IMR-90 (cell line): ENCODE measurements at regions not wholly inside any gene's neighbourhood (a gene's known extent, or its start where the extent isn't known, plus 50 kb on each side); places are given as distances from the start of the nearest gene placed in this dataset.

Source experiments
- ATAC-seq: fragments of 200-7000 bp; cut with Tn5 transposase; 2 replicates; pipeline ENCODE4 v1.9.1; 2020; ENCODE audit warnings: low read depth, mild to moderate bottlenecking, moderate library complexity
- BruUV-seq: library from RNA; stranded (reverse); fragments of 400-500 nt; replicated peaks from 2 replicates; lab custom pipeline; 2021; lab: Mats Ljungman, UMichigan
- CTCF ChIA-PET: fragments of 300-600 bp; formaldehyde crosslinking; extraction: SDS; loops from one replicate; lab custom pipeline; 2021; ENCODE audit warnings: antibody characterized with exemption; lab: Yijun Ruan, JAX
- POLR2A ChIA-PET: fragments of 300-600 bp; sonication (Branson Sonifier 250); formaldehyde crosslinking; loops from one replicate; lab custom pipeline; 2022; ENCODE audit warnings: antibody characterized with exemption; ENCODE audit not compliant: unreplicated experiment; lab: Charles Lee
- DNase-seq: peaks from one replicate; pipeline ENCODE4 v3.0.0; 2013
- H2AFZ ChIP-seq: replicated peaks from 2 replicates; pipeline ENCODE3; 2013; ENCODE audit warnings: low read length, mild to moderate bottlenecking; ENCODE audit not compliant: poor library complexity
- H2AK5ac ChIP-seq: 2 replicates; pipeline ENCODE4 v1.6.1; 2013; ENCODE audit warnings: low read depth, low read length, inconsistent platforms
- H2AK9ac ChIP-seq: replicated peaks from 2 replicates; pipeline ENCODE3; 2013; ENCODE audit warnings: mild to moderate bottlenecking, low read depth, low read length, moderate library complexity; ENCODE audit not compliant: poor library complexity
- H2BK120ac ChIP-seq: 2 replicates; pipeline ENCODE4 v1.6.1; 2013; ENCODE audit warnings: low read depth, low read length, inconsistent platforms
- H2BK15ac ChIP-seq: 3 replicates; pipeline ENCODE4 v1.6.1; 2013; ENCODE audit warnings: low read depth, low read length, inconsistent platforms
- H2BK20ac ChIP-seq: 2 replicates; pipeline ENCODE4 v1.6.1; 2013; ENCODE audit warnings: low read depth, mild to moderate bottlenecking, inconsistent platforms, low read length, moderate library complexity
- H2BK5ac ChIP-seq: 2 replicates; pipeline ENCODE4 v1.6.1; 2013; ENCODE audit warnings: mild to moderate bottlenecking, low read depth, low read length, inconsistent platforms; ENCODE audit not compliant: poor library complexity, severe bottlenecking
- H3K14ac ChIP-seq: replicated peaks from 2 replicates; pipeline ENCODE4 v1.6.1; 2013; ENCODE audit warnings: low read depth, low read length, inconsistent platforms
- H3K18ac ChIP-seq: 2 replicates; pipeline ENCODE4 v1.6.1; 2013; ENCODE audit warnings: low read depth, low read length, control low read depth
- H3K23ac ChIP-seq: 2 replicates; pipeline ENCODE4 v1.6.1; 2013; ENCODE audit warnings: low read depth, low read length, inconsistent platforms
- H3K27ac ChIP-seq: 2 replicates; pipeline ENCODE4 v1.5.1; 2013; ENCODE audit warnings: mild to moderate bottlenecking, control low read depth, low read length; ENCODE audit not compliant: insufficient read depth
- H3K27me3 ChIP-seq: 2 replicates; pipeline ENCODE4 v1.6.1; 2013; ENCODE audit warnings: low read length; ENCODE audit not compliant: control insufficient read depth, insufficient read depth
- H3K36me3 ChIP-seq: 2 replicates; pipeline ENCODE4 v1.6.1; 2013; ENCODE audit warnings: low read length, mixed read lengths; ENCODE audit not compliant: control insufficient read depth, insufficient read depth
- H3K4ac ChIP-seq: 2 replicates; pipeline ENCODE4 v1.6.1; 2013; ENCODE audit warnings: low read depth, low read length, inconsistent platforms
- H3K4me1 ChIP-seq: 2 replicates; pipeline ENCODE4 v1.6.1; 2013; ENCODE audit warnings: low read length, mixed read lengths; ENCODE audit not compliant: control insufficient read depth, insufficient read depth
- H3K4me2 ChIP-seq: 2 replicates; pipeline ENCODE4 v1.6.1; 2013; ENCODE audit warnings: low read depth, mild to moderate bottlenecking, control low read depth, low read length, moderate library complexity
- H3K4me3 ChIP-seq: 2 replicates; pipeline ENCODE4 v1.5.1; 2013; ENCODE audit warnings: low read depth, mild to moderate bottlenecking, control low read depth, low read length, moderate library complexity; ENCODE audit not compliant: insufficient read depth
- H3K56ac ChIP-seq: 2 replicates; pipeline ENCODE4 v1.6.1; 2013; ENCODE audit warnings: low read length, inconsistent platforms; ENCODE audit not compliant: insufficient read depth; ENCODE audit errors: extremely low read depth
- H3K79me1 ChIP-seq, 2 experiments: 2 replicates each; pipeline ENCODE4 v1.6.1; 2013; ENCODE audit warnings: low read length in 2 of 2, inconsistent platforms in 1 of 2, low read depth in 1 of 2
- H3K9ac ChIP-seq: 2 replicates; pipeline ENCODE4 v1.6.1; 2013; ENCODE audit warnings: low read depth, low read length, control low read depth
- H3K9me1 ChIP-seq: 2 replicates; pipeline ENCODE4 v1.6.1; 2013; ENCODE audit warnings: low read length, inconsistent platforms; ENCODE audit not compliant: insufficient read depth
- H3K9me3 ChIP-seq: 2 replicates; pipeline ENCODE4 v1.6.1; 2013; ENCODE audit warnings: low read length; ENCODE audit not compliant: control insufficient read depth, insufficient read depth
- H4K20me1 ChIP-seq: 2 replicates; pipeline ENCODE4 v1.6.1; 2013; ENCODE audit warnings: low read length, inconsistent platforms; ENCODE audit not compliant: insufficient read depth
- H4K5ac ChIP-seq: 2 replicates; pipeline ENCODE4 v1.6.1; 2013; ENCODE audit warnings: mild to moderate bottlenecking, low read depth, low read length, control low read depth
- H4K8ac ChIP-seq, 2 experiments: 2 replicates each; pipeline ENCODE4 v1.6.1; 2013; ENCODE audit warnings: low read depth in 2 of 2, low read length in 2 of 2, control low read depth in 1 of 2, inconsistent platforms in 1 of 2
- H4K91ac ChIP-seq: 2 replicates; pipeline ENCODE4 v1.6.1; 2013; ENCODE audit warnings: low read depth, low read length, inconsistent platforms; ENCODE audit not compliant: insufficient read depth
- MAZ ChIP-seq: IDR thresholded peaks from 2 replicates; pipeline ENCODE4 v1.6.1; 2012; ENCODE audit warnings: low read depth, mild to moderate bottlenecking, low read length, improper control_type of control experiment, moderate library complexity, borderline replicate concordance
- RAD21 ChIP-seq: IDR thresholded peaks from 2 replicates; pipeline ENCODE4 v1.6.1; 2012; ENCODE audit warnings: low read length, improper control_type of control experiment
- RCOR1 ChIP-seq: IDR thresholded peaks from 2 replicates; pipeline ENCODE4 v1.6.1; 2012; ENCODE audit warnings: mild to moderate bottlenecking, low read length, improper control_type of control experiment; ENCODE audit not compliant: insufficient replicate concordance
- dilution Hi-C: fragments of 300-500 bp; cut with HindIII; formaldehyde crosslinking; loops from one replicate; pipeline ENCODE4 v1.14.3; 2018; ENCODE audit warnings: low sequenced_read_pairs; ENCODE audit not compliant: unreplicated experiment
- in situ Hi-C: fragments of 300-500 bp; cut with MboI; formaldehyde crosslinking; loops from 3 replicates; pipeline ENCODE4 v1.14.3; 2019; ENCODE audit warnings: low sequenced_read_pairs, inconsistent platforms, mixed read lengths
- intact Hi-C: fragments of 100-400 bp; cut with micrococcal nuclease; formaldehyde crosslinking; loops from 2 replicates; pipeline ENCODE4 v1.10.0; 2022
- TF ChIP-seq, protein P1 (sequence below): fragments of 150-350 bp; IDR thresholded peaks from 2 replicates; pipeline ENCODE4 v1.6.1; 2017; ENCODE audit warnings: mild to moderate bottlenecking, antibody characterized with exemption, low read length, low read depth

DNA sequence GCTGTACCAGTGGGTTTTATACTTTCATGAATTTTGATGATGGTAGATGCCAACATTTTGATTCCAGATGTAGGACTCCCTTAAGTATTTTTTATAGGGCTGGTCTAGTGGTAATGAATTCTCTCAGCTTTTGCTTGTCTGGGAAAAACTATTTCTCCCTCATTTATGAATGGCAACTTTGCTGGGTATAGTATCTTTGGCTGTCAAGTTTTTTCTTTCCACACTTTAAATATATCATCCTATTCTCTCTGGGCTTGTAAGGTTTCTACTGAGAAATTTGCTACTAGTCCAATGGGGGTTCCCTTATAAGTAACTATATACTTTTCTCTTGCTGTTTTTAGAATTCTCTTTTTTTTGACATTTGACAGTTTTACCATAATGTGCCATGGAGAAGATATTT, 629.3 kb downstream of the NR2F1-AS1 start:
- Histone ChIP-seq H4K91ac (no peak overlapping the region), H4K8ac (no peak overlapping the region), H3K4me3 (no peak overlapping the region), H3K9me1 (no peaks in the 10 kb centered on the region), H3K9ac (no peak overlapping the region), H4K20me1 (no peaks in the 10 kb centered on the region), H2AK5ac (no peak overlapping the region), H2BK20ac (no peak overlapping the region), H2BK5ac (no peak overlapping the region), H3K4me2 (no peak overlapping the region), H3K9me3 (peaks cover 9% of the 10 kb centered on the region), H3K27me3 (no peaks in the 10 kb centered on the region), H2BK120ac (no peak overlapping the region), H3K4ac (no peak overlapping the region), H3K18ac (no peak overlapping the region), H3K36me3 (no peaks in the 10 kb centered on the region), H3K23ac (no peak overlapping the region), H4K5ac (no peak overlapping the region), H3K79me1 (no peaks in the 10 kb centered on the region), H3K14ac (no peak overlapping the region), H3K4me1 (no peaks in the 10 kb centered on the region), H3K27ac (no peak overlapping the region), H2AFZ (no peak overlapping the region), H3K56ac (no peak overlapping the region), H2AK9ac (no peak overlapping the region), H2BK15ac (no peak overlapping the region)
- no peak for TF ChIP-seq RCOR1
- no peak for TF ChIP-seq RAD21
- no peak for TF ChIP-seq MAZ
- TF ChIP-seq, protein P1, sequence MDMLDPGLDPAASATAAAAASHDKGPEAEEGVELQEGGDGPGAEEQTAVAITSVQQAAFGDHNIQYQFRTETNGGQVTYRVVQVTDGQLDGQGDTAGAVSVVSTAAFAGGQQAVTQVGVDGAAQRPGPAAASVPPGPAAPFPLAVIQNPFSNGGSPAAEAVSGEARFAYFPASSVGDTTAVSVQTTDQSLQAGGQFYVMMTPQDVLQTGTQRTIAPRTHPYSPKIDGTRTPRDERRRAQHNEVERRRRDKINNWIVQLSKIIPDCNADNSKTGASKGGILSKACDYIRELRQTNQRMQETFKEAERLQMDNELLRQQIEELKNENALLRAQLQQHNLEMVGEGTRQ = no peak
- intact Hi-C loops = no loop called here
- dilution Hi-C loops = no loop called here
- ChIA-PET CTCF (no interaction called here), POLR2A (no interaction called here)
- BruUV-seq = no TSS peak
- DNase-seq = no peak
- no peak for ATAC-seq
- in situ Hi-C loops = no loop called here
